Activated CD8-positive, alpha-beta memory T cell treated with anti-CD3 and anti-CD28 coated beads for 36 hours (primary cell): ENCODE measurements at regions not wholly inside any gene's neighbourhood (a gene's known extent, or its start where the extent isn't known, plus 50 kb on each side); places are given as distances from the start of the nearest gene placed in this dataset.
"Not testable (repeated sequence)": the region's sequence is repeated elsewhere in the genome, so short reads cannot be mapped to it uniquely, and the experiment has no call there.

Experiments used
- CTCF ChIA-PET: fragments of 350-600 bp; sonication (Branson Sonifier 250); formaldehyde crosslinking; loops from one replicate; lab custom pipeline; 2021; ENCODE audit warnings: antibody characterized with exemption; lab: Charles Lee
- POLR2A ChIA-PET: fragments of 350-600 bp; sonication (Branson Sonifier 250); formaldehyde crosslinking; loops from one replicate; lab custom pipeline; 2021; ENCODE audit warnings: antibody characterized with exemption; lab: Charles Lee

- POLR2A ChIA-PET, result no interaction called here
Measured at GRCh38 chrX:128685387-128685786, 633.2 kb upstream of the ACTRT1 start.

GRCh38 chrX:128676651-128677050 is 624.4 kb upstream of the ACTRT1 start:
- POLR2A ChIA-PET, result no interaction called here

More at GRCh38 chrX:128685387-128685786, 633.2 kb upstream of the ACTRT1 start:
- CTCF ChIA-PET, result no interaction called here

DNA sequence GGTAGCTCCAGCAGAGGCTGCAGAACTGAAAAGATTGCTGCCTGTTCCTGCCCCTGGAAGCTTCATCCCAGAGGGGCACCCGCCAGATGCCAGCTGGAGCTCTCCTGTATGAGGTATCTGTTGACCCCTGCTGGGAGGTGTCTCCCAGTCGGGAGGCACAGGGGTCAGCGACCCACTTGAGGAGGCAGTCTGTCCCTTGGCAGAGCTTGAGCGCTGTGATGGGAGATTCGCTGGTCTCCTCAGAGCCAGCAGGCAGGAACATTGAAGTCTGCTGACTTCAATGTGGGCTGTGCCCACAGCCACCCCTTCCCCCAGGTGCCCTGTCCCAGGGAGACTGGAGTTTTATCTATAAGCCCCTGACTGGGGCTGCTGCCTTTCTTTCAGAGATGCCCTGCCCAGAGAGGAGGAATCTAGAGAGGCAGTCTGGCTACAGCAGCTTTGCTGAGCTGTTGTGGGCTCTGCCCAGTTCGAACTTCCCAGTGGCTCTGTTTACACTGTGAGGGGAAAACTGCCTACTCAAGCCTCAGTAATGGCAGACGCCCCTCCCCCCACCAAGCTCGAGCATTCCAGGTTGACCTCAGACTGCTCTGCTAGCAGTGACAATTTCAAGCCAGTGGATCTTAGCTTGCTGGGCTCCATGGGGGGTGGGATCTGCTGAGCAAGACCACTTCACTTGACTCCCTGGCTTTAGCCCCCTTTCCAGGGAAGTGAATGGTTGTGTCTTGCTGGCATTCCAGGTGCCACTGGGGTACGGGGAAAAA is 622.3 kb upstream of the ACTRT1 start:
- CTCF ChIA-PET, POLR2A ChIA-PET: not testable (repeated sequence)

More at GRCh38 chrX:128676651-128677050, 624.4 kb upstream of the ACTRT1 start:
- CTCF ChIA-PET, result no interaction called here

- POLR2A ChIA-PET, result no interaction called here
- CTCF ChIA-PET, result no interaction called here
Measured at GRCh38 chrX:128664211-128664610, 612.0 kb upstream of the ACTRT1 start.

DNA sequence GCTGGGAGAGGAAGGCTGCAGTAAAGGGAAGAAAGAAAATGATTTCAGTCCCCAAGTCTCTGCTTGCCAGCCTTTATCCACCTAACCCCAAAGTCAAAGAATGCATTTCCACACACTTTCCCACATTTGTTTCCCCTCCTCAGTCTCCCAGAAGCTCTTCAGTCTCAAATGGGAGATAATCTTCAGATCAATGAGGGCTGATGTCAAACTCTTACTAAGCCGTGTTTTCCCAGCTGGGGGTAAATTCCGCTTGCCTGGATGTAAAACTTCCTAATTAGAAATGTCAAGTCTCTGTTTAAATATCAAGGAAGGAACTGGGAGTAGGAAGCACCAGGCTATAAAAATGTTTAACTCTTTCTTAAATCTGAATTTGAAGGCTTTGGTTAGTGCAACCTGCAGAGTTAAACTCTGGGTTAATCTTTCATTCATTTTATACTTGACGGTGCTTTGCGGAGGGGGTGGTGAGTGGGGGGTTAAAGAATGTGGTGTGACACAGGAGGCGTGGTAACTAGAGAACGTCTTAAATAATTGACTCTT is 601.4 kb upstream of the ACTRT1 start:
- POLR2A ChIA-PET, result no interaction called here
- CTCF ChIA-PET, result no interaction called here

GRCh38 chrX:128650326-128650725 is 598.1 kb upstream of the ACTRT1 start:
- CTCF ChIA-PET, result no interaction called here

GRCh38 chrX:128634754-128635153 is 582.6 kb upstream of the ACTRT1 start:
- POLR2A ChIA-PET, result no interaction called here
- CTCF ChIA-PET, result no interaction called here

More at GRCh38 chrX:128650326-128650725, 598.1 kb upstream of the ACTRT1 start:
- POLR2A ChIA-PET, result no interaction called here

DNA sequence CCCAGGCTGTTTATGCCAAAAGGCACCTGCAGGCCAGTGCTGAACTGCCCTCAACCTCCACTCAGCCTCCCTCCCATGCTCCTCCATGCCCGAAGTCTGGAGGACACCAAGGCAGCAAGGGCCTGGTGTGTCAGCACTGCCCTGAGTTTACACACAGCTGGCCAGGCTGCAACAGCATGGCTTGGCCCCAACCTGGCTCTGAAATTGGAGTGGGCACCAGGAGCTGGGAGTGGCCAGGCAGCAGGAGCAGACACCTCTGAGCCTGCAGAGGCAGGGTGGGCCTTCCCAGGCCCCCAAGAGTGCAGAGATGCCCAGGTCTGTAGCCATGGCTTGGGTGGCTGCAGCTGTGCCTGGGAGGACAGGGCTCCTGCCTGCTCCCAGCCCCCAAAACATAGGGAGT is 571.2 kb upstream of the ACTRT1 start:
- CTCF ChIA-PET, result no interaction called here

GRCh38 chrX:128622296-128622695 is 570.1 kb upstream of the ACTRT1 start:
- ChIA-PET CTCF (no interaction called here), POLR2A (no interaction called here)

More for the DNA sequence above, 571.2 kb upstream of the ACTRT1 start:
- POLR2A ChIA-PET, result no interaction called here

DNA sequence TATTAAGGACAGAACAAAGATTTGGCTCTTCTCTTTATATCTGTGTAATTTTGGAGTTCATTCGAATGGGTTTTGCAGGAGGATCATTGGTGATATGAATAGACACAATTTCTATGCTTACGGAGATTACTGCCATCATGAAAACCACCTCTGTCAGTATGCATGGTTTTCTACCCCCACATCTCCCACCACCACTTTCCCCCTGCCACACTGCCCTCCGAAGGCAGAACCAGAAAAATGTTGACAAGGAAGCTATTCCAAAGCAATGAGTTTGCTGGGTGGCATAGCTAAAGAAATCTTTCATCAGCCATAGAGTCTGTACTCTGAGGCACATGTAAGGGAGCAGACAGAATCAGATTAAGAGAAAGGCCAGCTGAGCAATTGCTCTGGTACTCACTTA is 567.3 kb upstream of the ACTRT1 start:
- POLR2A ChIA-PET, result no interaction called here
- CTCF ChIA-PET, result no interaction called here

- POLR2A ChIA-PET, result no interaction called here
- CTCF ChIA-PET, result no interaction called here
Measured at GRCh38 chrX:128616933-128617332, 564.7 kb upstream of the ACTRT1 start.

DNA sequence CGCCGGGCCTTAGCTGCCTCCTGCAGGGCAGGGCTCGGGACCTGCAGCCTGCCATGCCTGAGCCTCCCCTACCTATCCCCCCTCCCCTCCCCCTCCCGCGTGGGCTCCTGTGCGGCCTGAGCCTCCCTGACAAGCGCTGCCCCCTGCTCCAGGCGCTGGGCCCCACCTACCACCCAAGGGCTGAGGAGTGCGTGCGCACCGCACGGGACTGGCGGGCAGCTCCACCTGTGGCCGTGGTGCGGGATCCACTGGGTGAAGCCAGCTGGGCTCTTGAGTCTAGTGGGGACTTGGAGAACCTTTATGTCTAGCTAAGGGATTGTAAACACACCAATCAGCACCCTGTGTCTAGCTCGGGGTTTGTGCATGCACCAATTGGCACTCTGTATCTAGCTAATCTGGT is 554.6 kb upstream of the ACTRT1 start:
- POLR2A ChIA-PET, CTCF ChIA-PET: not testable (repeated sequence)

GRCh38 chrX:128606357-128606756 is 554.2 kb upstream of the ACTRT1 start:
- CTCF ChIA-PET, POLR2A ChIA-PET: not testable (repeated sequence)

DNA sequence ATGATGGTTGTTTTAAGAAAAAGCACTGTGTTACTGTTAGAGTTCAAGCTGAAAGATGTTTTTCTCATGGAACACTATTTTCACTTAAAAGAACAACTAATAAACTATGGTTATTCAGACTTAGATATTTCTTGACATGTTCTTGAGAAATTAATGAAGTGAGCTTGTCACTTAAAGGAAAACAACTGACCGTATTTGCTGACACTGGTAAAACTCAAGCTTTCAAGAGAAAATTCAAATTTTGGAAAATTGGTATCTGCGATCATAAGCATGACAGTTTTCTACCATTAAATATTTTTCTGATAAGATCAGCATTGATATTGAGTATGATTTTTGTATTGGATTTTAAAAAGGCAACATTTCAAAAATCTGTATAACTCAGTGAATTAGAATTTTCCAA is 549.5 kb upstream of the ACTRT1 start:
- POLR2A ChIA-PET, result no interaction called here
- CTCF ChIA-PET, result no interaction called here

GRCh38 chrX:128599632-128600031 is 547.4 kb upstream of the ACTRT1 start:
- CTCF ChIA-PET, result no interaction called here
- POLR2A ChIA-PET, result no interaction called here

DNA sequence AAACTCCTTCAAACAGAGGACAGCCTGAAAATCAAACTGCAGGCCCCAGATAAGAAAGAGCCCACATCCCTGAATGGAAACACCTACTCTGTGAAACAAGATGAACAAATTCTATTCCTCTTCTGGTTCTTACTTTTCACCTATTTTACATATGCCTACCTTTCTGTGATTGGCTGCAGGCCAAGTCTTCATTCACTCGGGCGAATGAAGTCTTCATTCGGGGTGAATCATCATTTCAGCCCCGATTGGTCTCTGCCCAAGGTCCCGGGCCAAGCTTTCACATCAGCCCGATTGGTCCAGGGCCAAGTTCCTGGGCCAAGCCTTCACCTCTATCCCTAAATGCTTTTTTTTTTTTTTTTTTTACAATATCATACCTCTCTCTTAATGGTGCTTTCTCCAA is 529.8 kb upstream of the ACTRT1 start:
- POLR2A ChIA-PET, result no interaction called here
- CTCF ChIA-PET, result no interaction called here

GRCh38 chrX:128581615-128582014 is 529.4 kb upstream of the ACTRT1 start:
- CTCF ChIA-PET, result no interaction called here
- POLR2A ChIA-PET, result no interaction called here

GRCh38 chrX:128543114-128543513 is 490.9 kb upstream of the ACTRT1 start:
- ChIA-PET POLR2A (no interaction called here), CTCF (no interaction called here)

GRCh38 chrX:128518508-128518907 is 466.3 kb upstream of the ACTRT1 start:
- CTCF ChIA-PET, result no interaction called here

GRCh38 chrX:128517691-128518090 is 465.5 kb upstream of the ACTRT1 start:
- ChIA-PET POLR2A (no interaction called here), CTCF (no interaction called here)

More at GRCh38 chrX:128518508-128518907, 466.3 kb upstream of the ACTRT1 start:
- POLR2A ChIA-PET, result no interaction called here

- POLR2A ChIA-PET, result no interaction called here
- CTCF ChIA-PET, result no interaction called here
Measured at GRCh38 chrX:128504496-128504895, 452.3 kb upstream of the ACTRT1 start.
